UCSD-AML1 (cell line): ENCODE measurements at regions not wholly inside any gene's neighbourhood (a gene's known extent, or its start where the extent isn't known, plus 50 kb on each side); places are given as distances from the start of the nearest gene placed in this dataset.

Experiments used
- DNase-seq: peaks from one replicate; lab custom pipeline; 2025; ENCODE audit not compliant: unreplicated experiment; lab: John Stamatoyannopoulos, UW

GRCh38 chr22:48376936-48377712, 1450.5 kb downstream of the BRD1 start:
- DNase-seq, result no peak

- DNase-seq, result no peak
Observed at GRCh38 chr22:48376428-48376827, 1451.2 kb downstream of the BRD1 start.

GRCh38 chr22:48373626-48374173, 1454.0 kb downstream of the BRD1 start:
- no peak for DNase-seq

GRCh38 chr22:48372390-48372789, 1455.3 kb downstream of the BRD1 start:
- DNase-seq, result no peak

GRCh38 chr22:48371391-48371790, 1456.3 kb downstream of the BRD1 start:
- DNase-seq, result no peak

GRCh38 chr22:48370508-48371325, 1457.0 kb downstream of the BRD1 start:
- DNase-seq, result no peak

GRCh38 chr22:48369789-48370507, 1457.7 kb downstream of the BRD1 start:
- no peak for DNase-seq

- DNase-seq, result no peak
Observed at GRCh38 chr22:48368975-48369525, 1458.6 kb downstream of the BRD1 start.

GRCh38 chr22:48367731-48368130, 1459.9 kb downstream of the BRD1 start:
- DNase-seq, result no peak

- no peak for DNase-seq
Observed at GRCh38 chr22:48366591-48366990, 1461.1 kb downstream of the BRD1 start.

- DNase-seq, result no peak
Observed at GRCh38 chr22:48366056-48366455, 1461.6 kb downstream of the BRD1 start.

- no peak for DNase-seq
Observed at GRCh38 chr22:48365386-48365785, 1462.3 kb downstream of the BRD1 start.

- DNase-seq, result no peak
Observed at GRCh38 chr22:48362721-48363404, 1464.8 kb downstream of the BRD1 start.

GRCh38 chr22:48361099-48361639, 1466.5 kb downstream of the BRD1 start:
- no peak for DNase-seq

- DNase-seq, result no peak
Observed at GRCh38 chr22:48359613-48359965, 1468.1 kb downstream of the BRD1 start.

- no peak for DNase-seq
Observed at GRCh38 chr22:48358886-48359612, 1468.6 kb downstream of the BRD1 start.

GRCh38 chr22:48357961-48358360, 1469.7 kb downstream of the BRD1 start:
- DNase-seq, result no peak

GRCh38 chr22:48357196-48357595, 1470.5 kb downstream of the BRD1 start:
- DNase-seq, result no peak

- DNase-seq, result no peak
Observed at GRCh38 chr22:48356731-48357130, 1470.9 kb downstream of the BRD1 start.

GRCh38 chr22:48354096-48354495, 1473.6 kb downstream of the BRD1 start:
- no peak for DNase-seq
